H9 (cell line): ENCODE measurements at regions not wholly inside any gene's neighbourhood (a gene's known extent, or its start where the extent isn't known, plus 50 kb on each side); places are given as distances from the start of the nearest gene placed in this dataset.

Experiments
- DNase-seq: peaks from one replicate; pipeline ENCODE4 v3.0.0-alpha.2; 2017
- H2AFZ ChIP-seq: one replicate; pipeline ENCODE4 v1.6.1; 2013; ENCODE audit warnings: mild to moderate bottlenecking, low read length, control low read depth, moderate library complexity
- H2AK5ac ChIP-seq: 2 replicates; pipeline ENCODE4 v1.6.1; 2013; ENCODE audit warnings: low read length, control low read depth, mixed read lengths; ENCODE audit not compliant: insufficient read length
- H2BK120ac ChIP-seq: one replicate; pipeline ENCODE4 v1.6.1; 2013; ENCODE audit warnings: low read depth, mild to moderate bottlenecking, low read length, control low read depth, inconsistent platforms; ENCODE audit not compliant: poor library complexity, severe bottlenecking
- H2BK12ac ChIP-seq: 2 replicates; pipeline ENCODE4 v1.6.1; 2013; ENCODE audit warnings: low read length, control low read depth, mixed read lengths, low read depth; ENCODE audit not compliant: insufficient read length
- H2BK15ac ChIP-seq: 2 replicates; pipeline ENCODE4 v1.6.1; 2013; ENCODE audit warnings: low read depth, low read length, control low read depth
- H2BK20ac ChIP-seq: one replicate; pipeline ENCODE4 v1.6.1; 2013; ENCODE audit warnings: low read depth, mild to moderate bottlenecking, low read length, control low read depth, inconsistent platforms; ENCODE audit not compliant: poor library complexity, severe bottlenecking
- H2BK5ac ChIP-seq: 2 replicates; pipeline ENCODE4 v1.6.1; 2013; ENCODE audit warnings: low read length, control low read depth, mixed read lengths; ENCODE audit not compliant: insufficient read length
- H3K14ac ChIP-seq: 2 replicates; pipeline ENCODE4 v1.6.1; 2013; ENCODE audit warnings: low read length, control low read depth; ENCODE audit not compliant: insufficient read depth
- H3K18ac ChIP-seq: 2 replicates; pipeline ENCODE4 v1.6.1; 2013; ENCODE audit warnings: low read depth, mild to moderate bottlenecking, mixed read lengths, low read length, control low read depth; ENCODE audit not compliant: insufficient read length
- H3K23ac ChIP-seq: 2 replicates; pipeline ENCODE4 v1.6.1; 2013; ENCODE audit warnings: low read length, control low read depth, mixed read lengths, low read depth; ENCODE audit not compliant: insufficient read length
- H3K23me2 ChIP-seq: 2 replicates; pipeline ENCODE4 v1.6.1; 2013; ENCODE audit warnings: low read depth, mild to moderate bottlenecking, mixed read lengths, low read length, control low read depth; ENCODE audit not compliant: insufficient read length, poor library complexity, severe bottlenecking
- H3K27ac ChIP-seq: 2 replicates; pipeline ENCODE4 v1.5.1; 2013; ENCODE audit warnings: low read length, control low read depth, mixed read lengths, low read depth; ENCODE audit not compliant: insufficient read length
- H3K27me3 ChIP-seq: 2 replicates; pipeline ENCODE4 v1.6.1; 2013; ENCODE audit warnings: low read length, control low read depth, inconsistent platforms; ENCODE audit not compliant: insufficient read depth
- H3K4ac ChIP-seq: 2 replicates; pipeline ENCODE4 v1.6.1; 2013; ENCODE audit warnings: low read depth, mild to moderate bottlenecking, control low read depth, inconsistent platforms, low read length, moderate library complexity
- H3K4me1 ChIP-seq: 2 replicates; pipeline ENCODE4 v1.6.1; 2013; ENCODE audit warnings: low read length, control low read depth, inconsistent platforms; ENCODE audit not compliant: insufficient read depth
- H3K4me2 ChIP-seq: 2 replicates; pipeline ENCODE4 v1.6.1; 2013; ENCODE audit warnings: low read length, control low read depth, mixed read lengths; ENCODE audit not compliant: insufficient read length, insufficient read depth
- H3K56ac ChIP-seq: 2 replicates; pipeline ENCODE4 v1.6.1; 2013; ENCODE audit warnings: low read depth, mild to moderate bottlenecking, mixed read lengths, low read length, control low read depth; ENCODE audit not compliant: insufficient read length
- H3K79me1 ChIP-seq: 2 replicates; pipeline ENCODE4 v1.6.1; 2013; ENCODE audit warnings: low read depth, mild to moderate bottlenecking, moderate library complexity, low read length, control low read depth, inconsistent platforms; ENCODE audit not compliant: insufficient read depth, poor library complexity, severe bottlenecking
- H3K79me2 ChIP-seq: 2 replicates; pipeline ENCODE4 v1.6.1; 2013; ENCODE audit warnings: low read length, control low read depth, inconsistent platforms; ENCODE audit not compliant: insufficient read depth
- H3K9ac ChIP-seq: 2 replicates; pipeline ENCODE4 v1.6.1; 2013; ENCODE audit warnings: low read length, control low read depth, mixed read lengths; ENCODE audit not compliant: insufficient read length; ENCODE audit errors: extremely low read depth
- H3K9me3 ChIP-seq: one replicate; pipeline ENCODE4 v1.6.1; 2013; ENCODE audit warnings: low read depth, low read length, inconsistent platforms; ENCODE audit not compliant: control insufficient read depth
- H3T11ph ChIP-seq: one replicate; pipeline ENCODE4 v1.6.1; 2013; ENCODE audit warnings: mild to moderate bottlenecking, low read length, control low read depth, inconsistent platforms
- H4K20me1 ChIP-seq: one replicate; pipeline ENCODE4 v1.6.1; 2013; ENCODE audit not compliant: control insufficient read depth, insufficient read length, insufficient read depth
- H4K5ac ChIP-seq: 2 replicates; pipeline ENCODE4 v1.6.1; 2013; ENCODE audit warnings: low read depth, mild to moderate bottlenecking, mixed read lengths, low read length, control low read depth; ENCODE audit not compliant: insufficient read length
- H4K8ac ChIP-seq: replicated peaks from 2 replicates; pipeline ENCODE4 v1.6.1; 2013; ENCODE audit warnings: low read length, control low read depth, mixed read lengths, low read depth; ENCODE audit not compliant: insufficient read length
- H4K91ac ChIP-seq: 2 replicates; pipeline ENCODE4 v1.6.1; 2013; ENCODE audit warnings: low read depth, mild to moderate bottlenecking, moderate library complexity, mixed read lengths, low read length, control low read depth; ENCODE audit not compliant: insufficient read length
- H3K27ac Mint-ChIP-seq, 3 experiments: 2 replicates in 2 of 3; 3 replicates in 1 of 3; pipeline ENCODE4 v1.8.0; 2020 to 2021; ENCODE audit warnings: mixed read lengths in 3 of 3, mild to moderate bottlenecking in 1 of 3, moderate library complexity in 1 of 3
- H3K27me3 Mint-ChIP-seq: 2 replicates; pipeline ENCODE4 v1.8.0; 2021; ENCODE audit warnings: low read depth, mild to moderate bottlenecking, moderate library complexity, mixed read lengths
- H3K36me3 Mint-ChIP-seq, 3 experiments: 2 replicates in 2 of 3; 3 replicates in 1 of 3; pipeline ENCODE4 v1.8.0; 2020 to 2021; ENCODE audit warnings: low read depth in 3 of 3, mixed read lengths in 3 of 3; ENCODE audit not compliant: insufficient read depth in 1 of 3
- H3K4me1 Mint-ChIP-seq, 2 experiments: 2 replicates each; pipeline ENCODE4 v1.8.0; 2020; ENCODE audit warnings: mixed read lengths in 2 of 2
- H3K4me3 Mint-ChIP-seq, 2 experiments: 2 replicates in 1 of 2; 3 replicates in 1 of 2; pipeline ENCODE4 v1.8.0; 2020 to 2021; ENCODE audit warnings: mild to moderate bottlenecking in 2 of 2, mixed read lengths in 2 of 2, moderate library complexity in 1 of 2
- H3K9me3 Mint-ChIP-seq, 2 experiments: 2 replicates in 1 of 2; 3 replicates in 1 of 2; pipeline ENCODE4 v1.8.0; 2020; ENCODE audit warnings: mild to moderate bottlenecking in 2 of 2, mixed read lengths in 2 of 2, moderate library complexity in 1 of 2
- CTCF ChIP-seq: fragments of 200-600 bp; sonication (generic); conservative IDR thresholded peaks from 3 replicates; pipeline ENCODE4 v1.8.0; 2021; ENCODE audit warnings: antibody characterized with exemption, mild to moderate bottlenecking

GRCh38 chr5:74938250-74938933 lies 72.2 kb upstream of the FAM169A start:
- Histone ChIP-seq H3K18ac (no peak overlapping the region), H3K23me2 (no peaks in the 10 kb centered on the region), H3K9ac (no peak overlapping the region), H3K4me2 (no peak overlapping the region), H2BK15ac (no peak overlapping the region), H3K4ac (no peak overlapping the region), H4K5ac (no peak overlapping the region), H2BK120ac (no peak overlapping the region), H4K91ac (no peak overlapping the region), H2AK5ac (no peak overlapping the region), H4K8ac (no peak overlapping the region), H3K14ac (no peak overlapping the region), H3T11ph (no peak overlapping the region), H3K27me3 (no peaks in the 10 kb centered on the region), H2BK5ac (no peak overlapping the region), H2AFZ (no peak overlapping the region), H3K56ac (no peak overlapping the region), H3K79me2 (no peaks in the 10 kb centered on the region), H3K9me3 (no peaks in the 10 kb centered on the region), H3K79me1 (no peaks in the 10 kb centered on the region), H3K27ac (no peak overlapping the region), H2BK20ac (no peak overlapping the region), H4K20me1 (no peaks in the 10 kb centered on the region), H2BK12ac (no peak overlapping the region), H3K4me1 (no peaks in the 10 kb centered on the region; the same call in 1 of the 2 replicates), H3K23ac (no peak overlapping the region)
- TF ChIP-seq CTCF: no peak
- H3K4me1 Mint-ChIP-seq: peaks cover 17 to 21% of the 10 kb centered on the region in 2 experiments
- no peaks in the 10 kb centered on the region for H3K36me3 Mint-ChIP-seq
- no peak overlapping the region for H3K27ac Mint-ChIP-seq
- no peak overlapping the region for H3K4me3 Mint-ChIP-seq
- no peaks in the 10 kb centered on the region for H3K9me3 Mint-ChIP-seq
- no peak for DNase-seq
- H3K27me3 Mint-ChIP-seq: no peaks in the 10 kb centered on the region
